ENCODE measurements at regions not wholly inside any gene's neighbourhood (a gene's known extent, or its start where the extent isn't known, plus 50 kb on each side); places are given as distances from the start of the nearest gene placed in this dataset.

DNA sequence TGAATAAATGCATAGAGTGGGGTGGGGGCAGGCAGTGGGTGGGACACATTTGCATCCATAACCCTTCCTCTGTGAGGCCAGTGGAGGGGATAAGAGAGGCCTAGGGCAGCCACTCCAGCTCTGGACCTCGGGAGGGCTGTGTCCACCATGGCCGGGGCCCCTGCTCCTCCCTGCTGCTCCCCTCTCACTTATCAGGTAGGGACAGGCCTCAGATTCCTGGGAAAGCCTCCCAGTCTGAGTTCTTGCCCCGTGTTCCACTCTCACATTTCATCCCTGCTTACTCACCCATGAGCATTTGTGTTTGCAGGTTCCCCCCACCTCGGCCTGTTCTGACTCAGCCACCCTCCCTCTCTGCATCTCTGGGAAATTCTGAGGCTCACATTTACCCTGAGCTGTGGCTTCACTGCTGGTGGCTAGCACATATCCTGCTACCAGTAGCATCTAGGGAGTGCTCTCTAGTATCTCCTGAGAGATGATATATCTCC is 128.7 kb upstream of the TOP3B start:
- DNase-seq (no peak), ATAC-seq (peak; percentile 19)
- TF ChIP-seq CTCF (IDR thresholded peaks at IDR 0.05): no peak
- no peak overlapping the region for H3K27ac ChIP-seq
- no peaks in the 10 kb centered on the region for H3K27me3 ChIP-seq
- intact Hi-C loops (cut with DNase I): no loop called here
- H3K9me3 ChIP-seq: no peaks in the 10 kb centered on the region
- H3K4me1 ChIP-seq: no peaks in the 10 kb centered on the region
- no peak overlapping the region for H3K4me3 ChIP-seq
- no peaks in the 10 kb centered on the region for H3K36me3 ChIP-seq

GRCh38 chr22:22110548-22111266 is 128.1 kb upstream of the TOP3B start:
- Histone ChIP-seq H3K9me3 (no peaks in the 10 kb centered on the region), H3K27ac (no peak overlapping the region), H3K36me3 (no peaks in the 10 kb centered on the region), H3K4me3 (no peak overlapping the region), H3K4me1 (no peaks in the 10 kb centered on the region), H3K27me3 (no peaks in the 10 kb centered on the region)
- peak; percentile 14 for TF ChIP-seq CTCF (IDR thresholded peaks at IDR 0.05)
- peak; percentile 80 for ATAC-seq
- no peak for DNase-seq
- intact Hi-C loops (cut with DNase I): no loop called here

- intact Hi-C loops (cut with DNase I): no loop called here
These were observed 127.3 kb upstream of the TOP3B start for GRCh38 chr22:22109693-22110466.

GRCh38 chr22:22106855-22107254 is 124.3 kb upstream of the TOP3B start:
- DNase-seq (no peak), ATAC-seq (no peak)
- no peaks in the 10 kb centered on the region for H3K9me3 ChIP-seq
- TF ChIP-seq CTCF (IDR thresholded peaks at IDR 0.05): no peak
- no peak overlapping the region for H3K4me3 ChIP-seq
- no peaks in the 10 kb centered on the region for H3K36me3 ChIP-seq
- H3K27ac ChIP-seq: no peak overlapping the region
- no peaks in the 10 kb centered on the region for H3K4me1 ChIP-seq
- intact Hi-C loops (cut with DNase I): no loop called here
- no peaks in the 10 kb centered on the region for H3K27me3 ChIP-seq

More at GRCh38 chr22:22109693-22110466, 127.3 kb upstream of the TOP3B start:
- Histone ChIP-seq H3K4me3 (no peak overlapping the region), H3K36me3 (no peaks in the 10 kb centered on the region), H3K9me3 (no peaks in the 10 kb centered on the region), H3K4me1 (no peaks in the 10 kb centered on the region), H3K27ac (no peak overlapping the region), H3K27me3 (no peaks in the 10 kb centered on the region)
- DNase-seq (no peak), ATAC-seq (no peak)
- peak; percentile 7 for TF ChIP-seq CTCF (IDR thresholded peaks at IDR 0.05)

DNA sequence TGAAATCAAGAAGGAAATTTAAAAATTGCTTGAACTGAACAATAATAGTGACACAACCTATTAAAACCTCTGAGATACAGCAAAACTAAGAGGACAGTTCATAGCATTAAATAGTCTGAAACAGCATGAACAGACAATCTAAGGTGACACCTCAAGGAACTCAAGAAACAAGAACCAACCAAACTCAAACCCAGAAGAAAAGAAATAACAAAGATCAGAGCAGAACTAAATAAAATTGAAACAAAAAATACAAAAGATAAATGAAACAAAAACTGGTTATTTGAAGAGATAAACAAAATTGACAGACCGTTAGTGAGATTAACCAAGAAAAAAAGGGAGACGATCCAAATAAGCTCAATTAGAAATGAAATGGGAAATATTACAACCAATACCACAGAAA is 122.8 kb upstream of the TOP3B start:
- Histone ChIP-seq H3K4me1 (no peaks in the 10 kb centered on the region), H3K9me3 (no peaks in the 10 kb centered on the region), H3K36me3 (no peaks in the 10 kb centered on the region), H3K4me3 (no peak overlapping the region), H3K27ac (no peak overlapping the region), H3K27me3 (no peaks in the 10 kb centered on the region)
- TF ChIP-seq CTCF (IDR thresholded peaks at IDR 0.05): no peak
- ATAC-seq: no peak
- intact Hi-C loops (cut with DNase I): no loop called here
- DNase-seq: no peak

Measured in upper lobe of right lung (tissue), 1 donor.